Hepatocyte (in vitro differentiated cells): ENCODE measurements at regions not wholly inside any gene's neighbourhood (a gene's known extent, or its start where the extent isn't known, plus 50 kb on each side); places are given as distances from the start of the nearest gene placed in this dataset.

Source experiments
- DNase-seq: peaks from one replicate; pipeline ENCODE4 v3.0.0-alpha.2; 2016; ENCODE audit warnings: low spot score
- H2AFZ ChIP-seq: fragments of 200-600 bp; sonication (generic); 2 replicates; pipeline ENCODE4 v1.6.0; 2016; ENCODE audit warnings: antibody characterized with exemption, mild to moderate bottlenecking
- H3K27ac ChIP-seq: fragments of 200-600 bp; sonication (generic); 2 replicates; pipeline ENCODE4 v1.5.1; 2016; ENCODE audit warnings: mild to moderate bottlenecking
- H3K27me3 ChIP-seq: fragments of 200-600 bp; sonication (generic); 2 replicates; pipeline ENCODE4 v1.6.1; 2016
- H3K36me3 ChIP-seq: fragments of 200-600 bp; sonication (generic); replicated peaks from 2 replicates; pipeline ENCODE4 v1.5.1; 2016; ENCODE audit warnings: low read depth; ENCODE audit not compliant: insufficient read depth
- H3K4me1 ChIP-seq: fragments of 200-600 bp; sonication (generic); 2 replicates; pipeline ENCODE4 v1.5.1; 2016; ENCODE audit warnings: mild to moderate bottlenecking, moderate library complexity; ENCODE audit not compliant: insufficient read depth
- H3K4me2 ChIP-seq: fragments of 200-600 bp; sonication (generic); 2 replicates; pipeline ENCODE4 v1.6.0; 2016
- H3K4me3 ChIP-seq: fragments of 200-600 bp; sonication (generic); 2 replicates; pipeline ENCODE4 v1.5.1; 2016; ENCODE audit warnings: mild to moderate bottlenecking
- H3K79me2 ChIP-seq: fragments of 200-600 bp; sonication (generic); 2 replicates; pipeline ENCODE4 v1.6.0; 2017; ENCODE audit warnings: mild to moderate bottlenecking
- H3K9me2 ChIP-seq: fragments of 200-600 bp; sonication (generic); replicated peaks from 2 replicates; pipeline ENCODE4 v1.6.0; 2017; ENCODE audit warnings: mild to moderate bottlenecking; ENCODE audit not compliant: insufficient read depth
- H3K9me3 ChIP-seq: fragments of 200-600 bp; sonication (generic); 2 replicates; pipeline ENCODE4 v1.5.1; 2016; ENCODE audit warnings: low read depth, mild to moderate bottlenecking
- H4K20me1 ChIP-seq: fragments of 200-600 bp; sonication (generic); 2 replicates; pipeline ENCODE4 v1.6.0; 2016; ENCODE audit warnings: mild to moderate bottlenecking; ENCODE audit not compliant: insufficient read depth, poor library complexity, severe bottlenecking
- EZH2 ChIP-seq: fragments of 200-600 bp; sonication (generic); IDR thresholded peaks from 2 replicates; pipeline ENCODE4 v1.6.1; 2016; ENCODE audit warnings: antibody characterized with exemption, mild to moderate bottlenecking, borderline replicate concordance
- EZH2phosphoT487 ChIP-seq: fragments of 200-600 bp; sonication (generic); IDR thresholded peaks from one replicate; pipeline ENCODE4 v1.6.1; 2018; ENCODE audit warnings: antibody characterized with exemption, mild to moderate bottlenecking, low read depth, moderate library complexity; ENCODE audit not compliant: unreplicated experiment, severe bottlenecking
- WGBS: methylation state at CpG from one replicate; pipeline ENCODE4 v1.1.6; 2016; ENCODE audit warnings: low lambda C conversion rate; ENCODE audit errors: missing lambda C conversion rate; 5-methylcytosine and 5-hydroxymethylcytosine counted together
- TF ChIP-seq, protein P1 (sequence below): fragments of 200-600 bp; sonication (generic); IDR thresholded peaks from 2 replicates; pipeline ENCODE4 v1.5.1; 2016; ENCODE audit warnings: antibody characterized with exemption, mild to moderate bottlenecking; ENCODE audit not compliant: poor library complexity

DNA sequence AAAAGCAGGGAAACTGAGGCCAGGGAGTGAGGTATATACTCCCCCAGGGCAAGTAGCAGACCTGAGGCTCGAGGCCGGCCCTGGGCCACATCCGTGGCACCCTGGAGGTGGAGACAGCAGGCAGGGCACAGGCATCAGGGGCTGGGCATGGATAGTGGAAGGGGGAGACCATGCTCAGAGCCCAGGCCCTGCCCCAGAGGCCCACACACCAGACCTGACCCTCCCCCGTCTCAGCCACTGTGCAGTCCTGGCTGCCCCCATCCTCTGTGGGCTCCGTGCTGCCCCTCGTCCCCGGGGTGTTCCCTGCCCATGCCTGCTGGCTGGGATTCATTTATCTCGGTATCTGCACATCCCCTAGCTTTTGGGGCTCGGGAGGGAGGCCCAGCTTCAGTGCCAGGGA is 103.1 kb upstream of the NKX1-1 start:
- H4K20me1 ChIP-seq = no peaks in the 10 kb centered on the region
- no peak overlapping the region for H3K4me2 ChIP-seq
- H3K27ac ChIP-seq = no peak overlapping the region
- H3K27me3 ChIP-seq = peaks cover 3% of the 10 kb centered on the region
- TF ChIP-seq EZH2phosphoT487 (no peak), EZH2 (no peak)
- TF ChIP-seq, protein P1, sequence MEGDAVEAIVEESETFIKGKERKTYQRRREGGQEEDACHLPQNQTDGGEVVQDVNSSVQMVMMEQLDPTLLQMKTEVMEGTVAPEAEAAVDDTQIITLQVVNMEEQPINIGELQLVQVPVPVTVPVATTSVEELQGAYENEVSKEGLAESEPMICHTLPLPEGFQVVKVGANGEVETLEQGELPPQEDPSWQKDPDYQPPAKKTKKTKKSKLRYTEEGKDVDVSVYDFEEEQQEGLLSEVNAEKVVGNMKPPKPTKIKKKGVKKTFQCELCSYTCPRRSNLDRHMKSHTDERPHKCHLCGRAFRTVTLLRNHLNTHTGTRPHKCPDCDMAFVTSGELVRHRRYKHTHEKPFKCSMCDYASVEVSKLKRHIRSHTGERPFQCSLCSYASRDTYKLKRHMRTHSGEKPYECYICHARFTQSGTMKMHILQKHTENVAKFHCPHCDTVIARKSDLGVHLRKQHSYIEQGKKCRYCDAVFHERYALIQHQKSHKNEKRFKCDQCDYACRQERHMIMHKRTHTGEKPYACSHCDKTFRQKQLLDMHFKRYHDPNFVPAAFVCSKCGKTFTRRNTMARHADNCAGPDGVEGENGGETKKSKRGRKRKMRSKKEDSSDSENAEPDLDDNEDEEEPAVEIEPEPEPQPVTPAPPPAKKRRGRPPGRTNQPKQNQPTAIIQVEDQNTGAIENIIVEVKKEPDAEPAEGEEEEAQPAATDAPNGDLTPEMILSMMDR = no peak
- 85% methylated on average over 8 of the region's 9 CpGs for WGBS
- H2AFZ ChIP-seq = no peak overlapping the region
- no peak for DNase-seq
- no peak overlapping the region for H3K4me3 ChIP-seq
- H3K9me2 ChIP-seq = no peaks in the 10 kb centered on the region
- H3K4me1 ChIP-seq = no peaks in the 10 kb centered on the region
- no peaks in the 10 kb centered on the region for H3K79me2 ChIP-seq
- no peaks in the 10 kb centered on the region for H3K9me3 ChIP-seq
- H3K36me3 ChIP-seq = no peaks in the 10 kb centered on the region

DNA sequence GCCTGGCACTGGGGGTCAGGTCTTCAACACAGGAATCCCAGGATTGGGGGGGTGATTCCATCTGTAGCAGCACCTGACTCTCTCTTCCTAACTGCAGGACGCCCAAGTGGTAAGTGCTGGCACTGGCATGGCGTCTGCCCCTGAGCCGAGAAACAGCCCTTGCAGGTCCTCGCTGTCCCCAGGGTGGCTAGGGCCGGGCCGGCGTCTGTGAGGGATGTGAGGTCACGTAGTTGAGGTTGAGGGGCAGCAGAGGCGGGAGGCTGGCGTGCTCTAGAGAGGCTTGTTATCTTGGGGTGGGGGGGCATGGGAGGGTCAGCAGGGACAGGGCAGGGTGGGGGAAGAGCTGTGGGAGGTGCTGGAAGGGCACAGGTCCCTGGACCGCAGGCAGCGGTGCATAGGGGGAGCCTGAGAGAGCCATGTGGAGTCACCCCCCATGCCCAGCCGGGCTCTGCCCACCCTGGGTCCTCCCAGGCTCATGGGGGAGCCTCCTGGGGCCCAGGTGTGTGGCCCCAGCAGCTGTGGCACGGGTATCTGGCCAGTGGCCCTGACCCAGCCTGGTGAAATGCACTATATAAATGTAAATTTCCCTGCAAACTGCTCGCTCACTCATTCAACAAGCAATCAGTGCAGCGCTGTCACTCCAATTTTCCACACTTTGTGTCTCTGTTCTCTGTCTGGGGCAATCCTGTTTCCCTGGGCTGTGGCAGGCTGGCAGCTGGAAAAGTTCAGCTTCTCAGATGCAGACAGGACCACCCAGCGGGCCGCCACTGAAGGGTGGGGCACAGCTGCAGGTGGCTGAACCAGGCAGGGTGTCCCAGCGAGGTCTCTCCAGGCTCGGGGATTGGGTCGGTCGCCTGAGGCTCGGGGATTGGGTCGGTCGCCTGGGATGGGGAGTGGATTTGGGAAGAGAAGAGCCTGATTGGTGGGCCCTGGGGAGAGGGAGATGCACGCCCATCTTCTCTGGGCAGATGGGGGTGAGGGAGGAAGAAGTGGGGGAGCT is 102.2 kb upstream of the NKX1-1 start:
- no peak overlapping the region for H3K27ac ChIP-seq
- H3K9me3 ChIP-seq = no peaks in the 10 kb centered on the region
- DNase-seq = no peak
- no peaks in the 10 kb centered on the region for H4K20me1 ChIP-seq
- H3K4me1 ChIP-seq = no peaks in the 10 kb centered on the region
- no peaks in the 10 kb centered on the region for H3K79me2 ChIP-seq
- H3K36me3 ChIP-seq = no peaks in the 10 kb centered on the region
- H2AFZ ChIP-seq = no peak overlapping the region
- peaks cover 3% of the 10 kb centered on the region for H3K27me3 ChIP-seq
- TF ChIP-seq EZH2phosphoT487 = no peak
- H3K4me3 ChIP-seq = no peak overlapping the region
- 77% methylated on average over 19 of the region's 26 CpGs for WGBS
- no peak overlapping the region for H3K4me2 ChIP-seq
- H3K9me2 ChIP-seq = no peaks in the 10 kb centered on the region

DNA sequence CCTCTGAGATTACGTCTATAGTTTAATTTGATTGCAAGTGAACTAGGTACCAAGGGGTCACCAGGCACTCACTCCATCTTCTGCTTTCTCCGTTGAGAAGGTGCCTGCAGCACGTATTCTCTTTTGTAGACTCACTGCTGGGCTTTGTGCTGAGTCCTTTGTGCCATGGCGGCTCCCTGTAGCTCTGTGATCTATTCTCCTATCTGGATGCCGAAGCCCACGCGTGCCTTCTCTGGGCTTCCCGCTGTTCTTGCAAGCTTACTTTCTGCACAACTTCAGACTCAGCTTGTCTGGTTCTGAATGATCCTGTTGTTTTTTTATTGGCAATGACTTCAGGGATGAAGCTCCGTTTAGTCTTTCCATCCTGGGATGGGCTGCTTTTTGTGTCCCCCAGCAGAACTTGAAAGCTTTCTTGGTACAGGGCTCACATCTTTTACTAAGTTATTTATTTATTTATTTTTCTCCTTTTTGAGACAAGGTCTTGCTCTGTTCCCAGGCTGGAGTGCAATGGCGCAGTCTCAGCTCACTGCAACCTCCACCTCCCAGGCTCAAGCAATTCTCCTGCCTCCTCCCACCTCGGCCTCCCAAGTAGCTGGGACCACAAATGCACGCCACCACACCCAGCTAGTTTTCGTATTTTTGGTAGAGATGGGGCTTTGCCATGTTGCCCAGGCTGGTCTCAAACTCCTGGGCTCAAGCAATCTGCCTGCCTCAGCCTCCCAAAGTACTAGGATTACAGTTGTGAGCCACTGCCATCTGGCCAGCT is 100.9 kb upstream of the NKX1-1 start:
- no peaks in the 10 kb centered on the region for H3K9me3 ChIP-seq
- H3K4me3 ChIP-seq = no peak overlapping the region
- H3K27ac ChIP-seq = no peak overlapping the region
- 66% methylated on average over 13 of the region's 13 CpGs for WGBS
- no peaks in the 10 kb centered on the region for H3K9me2 ChIP-seq
- H3K36me3 ChIP-seq = no peaks in the 10 kb centered on the region
- no peaks in the 10 kb centered on the region for H3K79me2 ChIP-seq
- H3K4me2 ChIP-seq = no peak overlapping the region
- DNase-seq = no peak
- H3K27me3 ChIP-seq = peaks cover 3% of the 10 kb centered on the region
- H3K4me1 ChIP-seq = no peaks in the 10 kb centered on the region
- TF ChIP-seq EZH2 (no peak), EZH2phosphoT487 (no peak)
- TF ChIP-seq, protein P1 = no peak
- no peaks in the 10 kb centered on the region for H4K20me1 ChIP-seq
- H2AFZ ChIP-seq = no peak overlapping the region
